ENCODE measurements at regions not wholly inside any gene's neighbourhood (a gene's known extent, or its start where the extent isn't known, plus 50 kb on each side); places are given as distances from the start of the nearest gene placed in this dataset.
A peak's percentile ranks its signal among the peaks of the same experiment; 100 is the strongest.
"Not testable (repeated sequence)": the region's sequence is repeated elsewhere in the genome, so short reads cannot be mapped to it uniquely, and the experiment has no call there.

GRCh38 chr12:83889745-83890144 is 1022.9 kb downstream of the SLC6A15 start:
- no peak for DNase-seq

GRCh38 chr12:83886479-83886878 is 1026.1 kb downstream of the SLC6A15 start:
- DNase-seq: no peak

- DNase-seq: not testable (repeated sequence)
Measured at GRCh38 chr12:83870921-83871599, 1041.5 kb downstream of the SLC6A15 start.

- DNase-seq: no peak
Measured at GRCh38 chr12:83866477-83866876, 1046.1 kb downstream of the SLC6A15 start.

- no peak for DNase-seq
Measured at GRCh38 chr12:83865431-83865830, 1047.2 kb downstream of the SLC6A15 start.

- DNase-seq: no peak
Measured at GRCh38 chr12:83864054-83864453, 1048.5 kb downstream of the SLC6A15 start.

GRCh38 chr12:83859021-83859420 is 1053.6 kb downstream of the SLC6A15 start:
- DNase-seq: no peak

- no peak for DNase-seq
Measured at GRCh38 chr12:83856803-83857202, 1055.8 kb downstream of the SLC6A15 start.

- no peak for DNase-seq
Measured at GRCh38 chr12:83850531-83850930, 1062.1 kb downstream of the SLC6A15 start.

- no peak for DNase-seq
Measured at GRCh38 chr12:83848702-83849101, 1063.9 kb downstream of the SLC6A15 start.

GRCh38 chr12:83843541-83843940 is 1069.1 kb downstream of the SLC6A15 start:
- no peak for DNase-seq

GRCh38 chr12:83841620-83842019 is 1071.0 kb downstream of the SLC6A15 start:
- DNase-seq: no peak

GRCh38 chr12:83827860-83828259 is 1084.7 kb downstream of the SLC6A15 start:
- DNase-seq: no peak

GRCh38 chr12:83827193-83827592 is 1085.4 kb downstream of the SLC6A15 start:
- no peak for DNase-seq

GRCh38 chr12:83826112-83826511 is 1086.5 kb downstream of the SLC6A15 start:
- peak; percentile 48 for DNase-seq

- DNase-seq: peak; percentile 63
Measured at GRCh38 chr12:83823386-83824045, 1089.1 kb downstream of the SLC6A15 start.

GRCh38 chr12:83821967-83822366 is 1090.6 kb downstream of the SLC6A15 start:
- no peak for DNase-seq

- DNase-seq: no peak
Measured at GRCh38 chr12:83818881-83819280, 1093.7 kb downstream of the SLC6A15 start.

- no peak for DNase-seq
Measured at GRCh38 chr12:83817730-83818129, 1094.9 kb downstream of the SLC6A15 start.

- no peak for DNase-seq
Measured at GRCh38 chr12:83808591-83808990, 1104.0 kb downstream of the SLC6A15 start.

GRCh38 chr12:83807871-83808270 is 1104.7 kb downstream of the SLC6A15 start:
- no peak for DNase-seq

- no peak for DNase-seq
Measured at GRCh38 chr12:83805873-83806272, 1106.7 kb downstream of the SLC6A15 start.

GRCh38 chr12:83805156-83805772 is 1107.3 kb downstream of the SLC6A15 start:
- DNase-seq: no peak

- DNase-seq: no peak
Measured at GRCh38 chr12:83801972-83802371, 1110.6 kb downstream of the SLC6A15 start.
